NCI-H748 treated with DMSO at 0.1 percent for 48 hours (cell line): ENCODE measurements at regions not wholly inside any gene's neighbourhood (a gene's known extent, or its start where the extent isn't known, plus 50 kb on each side); places are given as distances from the start of the nearest gene placed in this dataset.
A peak's percentile ranks its signal among the peaks of the same experiment; 100 is the strongest.

Source experiments
- DNase-seq: peaks from one replicate; lab custom pipeline; 2025; lab: John Stamatoyannopoulos, UW

DNA sequence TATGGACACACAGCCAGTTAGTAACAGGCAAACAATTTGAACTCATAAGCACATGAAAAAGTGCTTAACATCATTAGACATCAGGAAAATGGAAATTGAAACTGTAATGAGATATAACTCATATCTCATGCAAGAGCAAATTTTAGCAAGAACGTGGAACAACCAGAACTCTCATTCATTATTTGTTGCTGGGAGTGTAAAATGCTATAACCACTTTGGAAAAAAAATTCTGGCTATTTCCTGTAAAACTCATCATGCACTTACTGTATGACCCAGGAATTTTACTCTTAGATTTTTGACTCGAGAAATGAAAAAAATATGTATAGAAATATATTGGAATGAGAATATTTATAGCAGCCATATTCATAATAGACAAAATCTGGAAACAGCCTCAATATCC lies 205.7 kb upstream of the PUM3 start:
- DNase-seq = no peak

DNA sequence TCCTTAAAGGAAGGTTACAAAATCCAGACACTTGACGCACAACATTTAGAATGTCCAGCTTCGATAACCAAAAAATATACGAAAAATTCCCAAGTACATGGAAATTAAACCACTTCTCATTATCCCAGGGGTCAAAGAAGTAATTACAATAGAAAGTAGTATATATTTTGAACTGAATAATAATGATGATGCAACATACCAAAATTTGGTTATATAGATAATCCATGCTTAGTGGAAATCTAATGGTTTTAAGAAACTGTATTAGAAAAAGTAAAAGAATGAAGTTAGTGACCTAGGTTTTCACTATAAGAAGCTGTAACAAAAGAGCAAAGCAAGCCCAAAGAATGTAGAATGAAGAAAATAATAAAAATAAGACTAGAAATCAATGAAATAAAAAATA lies 204.0 kb upstream of the PUM3 start:
- DNase-seq = no peak

DNA sequence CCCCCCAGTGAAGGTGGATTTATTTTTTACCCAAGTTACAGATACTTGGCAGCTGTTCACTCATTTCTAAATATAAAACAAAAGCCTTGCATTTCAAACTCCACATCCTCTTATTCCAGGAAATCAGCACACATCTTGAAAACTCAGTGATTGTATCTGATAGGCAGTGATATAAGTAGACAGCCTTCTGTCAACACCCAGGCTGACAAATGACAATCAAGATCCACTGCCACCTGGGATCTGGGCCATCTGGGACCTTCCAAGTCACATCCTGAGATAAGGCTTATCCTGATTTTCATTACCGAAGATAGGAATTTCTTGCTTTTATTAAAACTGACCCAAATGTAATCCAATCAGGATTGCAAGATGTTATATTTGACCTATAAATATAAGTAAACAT lies 201.3 kb upstream of the PUM3 start:
- DNase-seq = no peak

DNA sequence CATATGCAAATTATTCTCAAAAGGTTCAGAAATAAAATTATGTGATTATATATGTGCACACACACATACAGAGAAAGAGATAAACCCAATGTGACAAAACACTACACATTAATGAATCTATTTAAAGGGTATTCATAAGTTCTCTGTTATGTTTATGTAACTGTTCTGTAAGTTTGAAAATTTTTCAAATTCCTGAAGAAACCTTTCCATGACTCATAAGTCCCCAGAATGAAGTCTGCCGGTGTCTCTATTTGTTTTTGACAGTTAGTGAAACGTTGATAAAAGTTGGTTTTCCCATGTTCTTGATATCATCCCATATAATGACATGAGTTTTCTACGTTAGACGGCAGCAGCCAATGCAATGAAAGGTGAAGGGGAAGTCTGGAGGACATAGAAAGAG lies 199.5 kb upstream of the PUM3 start:
- DNase-seq = no peak

DNA sequence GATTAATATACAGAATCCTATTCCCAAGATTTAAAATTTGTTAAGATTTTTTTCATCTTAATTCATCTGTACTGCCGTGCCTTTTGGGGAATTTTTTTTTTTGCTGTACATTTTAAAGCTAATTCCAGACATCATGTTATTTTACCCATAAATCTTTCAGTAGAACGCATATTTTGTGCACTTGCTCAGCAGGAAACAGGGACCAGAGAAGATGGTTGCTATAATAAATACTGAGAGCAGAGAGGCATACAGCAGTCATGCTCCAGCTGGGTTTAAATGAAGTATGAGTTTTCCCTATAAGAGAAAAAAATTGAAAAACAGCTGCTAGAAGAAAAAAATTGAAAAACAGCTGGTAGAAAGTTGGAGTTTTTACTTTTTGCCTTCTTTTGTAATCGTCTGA lies 196.9 kb upstream of the PUM3 start:
- DNase-seq = no peak

DNA sequence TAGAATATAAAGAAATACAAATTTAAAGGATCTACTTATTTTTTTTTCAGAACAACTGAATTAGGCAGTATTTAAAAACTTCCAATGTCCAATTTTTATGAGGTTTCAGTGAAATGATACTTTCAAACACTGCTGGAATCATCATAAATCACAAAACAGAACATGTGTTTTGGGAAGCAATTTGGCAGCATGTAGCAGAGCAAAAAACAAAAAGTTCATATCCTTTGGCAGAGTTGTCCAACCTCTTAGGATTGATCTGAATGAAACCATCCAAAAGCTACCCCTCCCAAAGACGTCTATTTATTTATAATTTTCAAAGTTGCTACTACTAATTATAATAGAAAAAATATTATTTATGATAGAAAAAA lies 192.4 kb upstream of the PUM3 start:
- DNase-seq = no peak

DNA sequence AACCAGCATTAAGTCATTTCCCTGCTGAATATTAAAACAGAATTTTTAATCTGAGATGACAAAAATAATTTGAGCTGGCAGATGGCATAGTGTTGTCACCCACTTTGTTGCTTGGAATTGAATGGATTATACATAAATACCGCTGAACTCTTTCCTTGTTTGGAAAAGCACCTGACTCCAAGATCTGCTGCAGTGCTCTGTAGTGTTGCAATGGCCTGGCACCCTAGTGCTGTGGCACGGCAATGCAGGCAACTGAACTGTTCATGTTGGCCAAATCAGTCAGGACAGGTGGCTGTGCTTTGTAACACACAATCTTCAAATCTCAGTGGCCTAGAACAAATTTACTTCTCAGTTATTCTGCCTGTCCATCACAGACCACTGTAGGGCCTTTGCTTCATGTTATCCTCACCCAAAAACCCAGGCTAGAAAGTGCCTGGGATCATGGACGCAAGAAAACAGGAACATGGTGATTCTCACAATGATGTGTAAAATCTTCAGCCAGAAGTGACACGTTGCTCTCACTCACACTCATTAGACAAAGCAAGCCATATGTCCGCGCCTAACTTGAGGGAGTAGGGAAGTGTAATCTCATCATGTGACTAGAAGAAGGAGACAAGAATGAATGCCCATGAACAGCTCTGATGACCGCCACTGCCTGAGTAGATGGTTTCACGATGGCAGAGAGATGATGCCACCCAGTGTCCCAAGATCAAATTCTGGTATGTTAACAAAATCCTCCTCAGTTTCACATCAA lies 191.9 kb upstream of the PUM3 start:
- no peak for DNase-seq

DNA sequence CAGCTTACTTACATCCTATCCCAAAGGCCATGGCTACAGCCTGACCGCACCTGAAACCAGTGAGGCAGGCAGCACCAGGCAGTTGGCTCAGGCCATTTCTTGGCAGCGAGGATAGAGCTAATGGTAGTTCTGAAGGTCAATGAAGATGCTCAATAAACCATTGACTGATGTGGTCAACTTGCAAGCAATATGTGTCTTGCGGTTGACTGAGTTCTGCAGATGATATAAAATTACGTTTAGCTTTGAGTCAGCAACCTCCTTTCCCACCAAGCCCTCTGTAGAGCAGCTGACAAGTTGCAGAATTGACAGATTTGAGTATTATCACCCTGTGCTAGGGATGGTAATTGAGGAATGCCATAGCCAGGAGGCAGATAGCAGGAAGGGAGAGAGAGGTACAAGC lies 189.0 kb upstream of the PUM3 start:
- no peak for DNase-seq

DNA sequence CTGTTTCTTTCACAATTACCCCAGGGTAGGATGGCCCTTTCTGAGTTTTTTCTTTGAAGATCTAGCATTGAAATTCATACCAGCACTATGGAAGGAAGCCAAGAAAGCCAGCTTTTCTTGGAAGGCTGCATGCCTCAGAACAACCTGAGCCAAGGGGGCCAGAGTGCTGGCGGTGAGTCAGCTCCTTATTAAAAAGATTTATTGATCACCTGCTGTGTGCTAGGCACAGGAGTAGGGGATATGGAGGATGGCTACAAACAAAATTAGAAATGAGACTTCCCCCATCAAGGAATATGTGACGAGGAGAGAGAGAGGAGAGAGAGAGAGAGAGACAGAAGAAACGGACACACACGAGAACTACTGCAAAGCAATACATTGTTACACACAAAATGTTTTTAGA lies 184.6 kb upstream of the PUM3 start:
- DNase-seq = no peak

DNA sequence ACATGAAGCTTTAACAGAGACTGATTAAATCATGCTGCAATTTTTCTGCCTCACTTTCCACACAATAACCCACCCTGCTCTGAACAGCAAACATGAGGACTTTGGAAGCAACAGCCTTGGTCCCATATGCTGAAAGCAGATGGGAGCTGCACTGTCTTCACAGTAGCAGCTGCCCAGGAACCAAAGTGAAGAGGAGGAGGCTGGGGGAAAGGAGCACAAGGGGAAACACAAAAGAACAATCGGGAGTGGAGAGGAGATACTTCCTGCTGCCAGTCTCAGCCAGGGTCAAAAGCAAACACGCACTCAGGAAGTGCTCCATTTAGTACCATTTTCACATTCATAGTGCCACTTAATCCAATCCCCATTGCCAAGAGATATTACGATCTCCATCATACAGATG lies 183.3 kb upstream of the PUM3 start:
- DNase-seq = peak; percentile 72

DNA sequence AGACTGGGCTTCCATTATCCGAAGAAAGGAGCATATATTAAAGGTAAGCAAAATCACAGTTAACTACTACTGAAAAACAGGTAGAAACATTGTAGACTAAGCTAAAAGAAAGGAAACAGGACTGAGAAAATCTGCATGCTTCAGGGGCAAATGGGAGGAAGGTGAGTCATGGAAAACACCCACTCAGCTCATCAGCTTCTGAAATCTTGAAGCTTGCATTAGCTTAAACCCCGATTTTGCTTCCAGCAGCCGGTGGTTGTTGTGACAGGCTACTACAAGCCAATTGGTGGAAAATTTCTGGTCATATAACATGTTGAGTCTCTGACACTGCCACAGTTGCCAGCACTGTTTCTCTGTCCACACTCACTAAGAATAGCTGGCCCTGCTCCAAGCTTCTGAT lies 179.6 kb upstream of the PUM3 start:
- DNase-seq = no peak

DNA sequence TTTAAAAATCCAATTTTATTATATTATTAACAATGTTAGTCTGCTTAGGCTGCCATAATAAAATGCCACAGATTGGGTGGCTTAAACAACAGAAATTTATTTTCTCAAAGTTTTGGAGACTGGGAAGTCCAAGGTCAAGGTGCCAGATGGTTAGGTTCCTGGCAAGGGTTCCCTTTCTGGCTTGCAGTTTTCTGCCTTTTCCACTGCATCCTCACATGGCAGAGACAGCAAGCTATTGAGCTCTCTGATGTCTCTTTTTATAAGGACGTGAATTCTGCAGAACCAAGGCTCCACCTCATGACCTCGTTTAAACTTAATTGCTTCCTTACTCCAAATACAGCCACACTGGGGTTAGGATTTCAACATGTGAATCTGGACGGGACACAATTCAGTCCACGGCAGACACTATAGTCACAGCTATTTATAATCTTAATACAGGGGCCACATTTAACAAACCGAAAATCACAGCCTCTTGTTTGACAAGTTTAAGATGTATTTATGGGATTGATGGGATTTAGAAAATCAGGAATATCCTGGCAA lies 174.9 kb upstream of the PUM3 start:
- no peak for DNase-seq

DNA sequence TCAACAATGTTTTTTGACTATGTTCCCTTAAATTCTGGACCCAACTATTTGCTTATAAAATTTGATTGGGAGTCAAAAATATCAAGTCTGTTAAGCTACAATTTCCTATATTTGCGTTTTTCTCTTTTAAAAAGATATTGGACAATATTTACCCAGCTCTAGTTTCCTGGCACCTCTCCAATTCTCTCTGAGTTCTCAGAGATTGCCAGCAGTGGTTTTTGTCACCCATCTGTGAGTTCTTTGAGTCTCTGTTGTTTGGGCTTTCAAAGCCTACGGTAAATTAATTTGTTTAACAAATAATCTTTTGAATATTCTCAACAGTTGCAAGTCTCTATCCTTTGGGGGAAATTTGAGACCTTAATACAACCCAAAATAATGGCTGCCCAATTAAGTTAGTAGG lies 174.2 kb upstream of the PUM3 start:
- DNase-seq = peak; percentile 78

DNA sequence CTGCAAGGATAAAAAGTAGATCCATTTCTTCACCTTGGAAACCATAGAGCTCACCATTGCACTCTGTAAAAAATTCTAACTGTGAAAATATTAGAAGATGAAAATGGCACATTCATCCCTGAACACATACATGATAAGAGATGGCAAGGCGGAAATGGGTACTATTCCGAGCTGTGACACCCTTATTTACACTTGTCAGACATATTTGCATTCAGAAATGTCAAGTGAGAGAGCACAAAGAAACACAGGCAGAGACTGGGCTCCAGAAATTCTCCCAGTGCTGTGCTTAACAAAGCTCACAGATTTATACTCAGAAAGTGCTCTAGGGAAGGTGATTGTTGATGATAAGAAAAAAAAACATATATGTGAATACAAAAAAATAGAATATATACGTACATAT lies 170.3 kb upstream of the PUM3 start:
- no peak for DNase-seq

DNA sequence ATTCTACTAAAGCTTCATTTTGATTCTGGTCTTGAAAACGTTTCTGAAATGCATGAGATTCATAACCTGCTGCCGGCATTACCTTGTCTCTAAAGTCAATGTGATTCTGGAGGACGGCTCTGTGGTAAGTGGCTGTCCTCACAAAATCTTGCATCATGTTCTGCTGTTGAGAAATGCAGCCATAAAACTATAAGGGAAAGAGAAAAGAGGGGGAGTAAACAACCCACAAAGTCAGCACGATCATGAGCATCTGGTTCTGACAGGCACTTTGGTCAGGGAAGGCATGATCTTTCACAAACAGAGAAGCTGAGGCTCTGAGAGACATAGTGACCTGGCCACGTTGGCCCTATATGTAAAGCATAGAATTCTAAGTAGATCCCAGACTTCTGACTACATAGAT lies 168.9 kb upstream of the PUM3 start:
- no peak for DNase-seq

DNA sequence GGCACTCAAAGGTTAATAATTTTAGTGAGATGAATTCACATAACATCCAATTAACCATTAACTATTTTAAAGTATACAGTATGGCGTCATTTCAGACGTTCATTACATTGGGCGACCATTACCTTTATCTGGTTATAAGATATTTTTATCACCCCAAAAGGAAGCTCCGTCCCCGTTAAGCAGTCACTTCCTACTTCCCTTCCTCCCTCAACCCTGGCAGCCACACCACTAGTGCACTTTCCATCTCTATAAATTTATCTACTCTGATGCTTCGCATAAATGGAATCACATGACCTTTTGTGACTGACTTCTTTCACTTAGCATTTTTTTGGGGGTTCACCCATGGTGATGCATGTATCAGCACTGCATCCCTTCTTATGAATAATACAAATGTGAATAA lies 168.3 kb upstream of the PUM3 start:
- no peak for DNase-seq

DNA sequence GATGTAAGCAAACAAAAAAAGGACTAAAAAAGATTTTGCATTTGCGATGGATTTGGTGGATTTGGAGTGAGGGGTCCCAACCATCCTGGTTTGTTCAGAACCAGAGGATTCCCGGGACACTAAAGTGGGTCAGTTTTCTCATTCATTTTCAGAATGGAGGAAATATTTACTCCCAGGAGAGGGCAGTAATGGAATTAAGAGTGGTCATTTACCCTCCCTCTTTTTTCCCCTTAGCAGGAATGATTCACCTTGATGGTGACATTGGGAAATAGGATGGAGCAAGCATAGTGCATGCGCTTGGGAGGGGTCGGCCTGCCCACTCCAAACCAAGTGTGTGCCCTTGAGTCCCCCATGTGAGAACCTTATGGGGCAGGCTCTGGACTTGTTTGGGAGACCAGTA lies 164.2 kb upstream of the PUM3 start:
- DNase-seq = no peak

DNA sequence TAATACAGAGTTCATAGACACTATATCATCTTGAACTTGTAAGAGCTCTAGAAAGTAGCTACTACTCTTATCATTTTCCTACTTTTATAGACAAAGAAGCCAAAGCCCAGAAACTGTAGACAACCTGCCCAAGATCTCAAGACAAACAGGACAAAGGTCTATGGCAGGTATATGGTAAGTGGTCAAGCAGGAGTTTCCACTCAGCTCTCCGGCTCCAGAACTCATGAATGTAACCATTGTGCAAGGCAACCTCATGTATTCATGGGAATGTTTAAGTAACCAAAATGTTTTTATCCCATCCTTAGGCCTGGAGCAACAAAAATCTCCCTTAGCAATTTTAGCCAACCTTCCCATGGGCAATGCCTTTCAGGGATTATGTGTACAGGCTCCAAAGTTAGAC lies 163.4 kb upstream of the PUM3 start:
- no peak for DNase-seq

DNA sequence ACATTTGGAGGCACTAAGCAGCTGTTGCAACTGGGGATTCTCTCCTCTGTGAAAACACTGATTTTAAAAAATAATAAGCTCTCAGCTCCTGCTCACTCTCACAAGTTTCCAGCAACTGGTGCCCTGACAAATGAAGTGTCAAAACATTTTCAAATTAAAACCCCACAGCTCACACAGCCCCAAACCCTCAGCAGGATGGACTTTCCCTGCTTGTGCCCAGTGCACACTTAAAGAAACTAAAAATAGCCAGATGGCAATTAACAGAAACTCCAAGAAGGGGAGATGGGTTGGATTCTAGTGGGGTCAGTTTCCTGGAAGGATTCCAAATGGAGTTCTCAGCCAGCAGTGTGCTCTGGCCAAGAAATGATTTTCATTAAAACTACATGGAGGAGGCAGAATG lies 163.0 kb upstream of the PUM3 start:
- no peak for DNase-seq

DNA sequence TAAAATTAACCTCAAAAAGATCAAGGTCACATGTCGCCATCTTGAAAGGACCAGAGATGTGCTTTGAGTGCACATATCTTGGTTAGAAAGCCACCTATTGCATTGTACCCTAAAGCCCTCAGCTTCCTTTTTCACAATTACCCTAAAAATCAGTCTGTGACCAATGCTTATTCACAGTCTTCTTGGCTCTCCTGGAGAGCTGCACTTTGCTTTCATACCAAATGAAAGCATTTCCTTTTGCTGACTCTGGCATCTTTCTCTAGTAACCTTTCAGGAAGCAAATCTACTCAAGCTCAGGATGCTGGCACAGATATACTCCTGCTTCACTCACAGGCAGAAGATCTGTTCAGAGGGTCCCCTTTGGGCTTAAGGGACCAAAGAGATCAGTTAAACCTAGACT lies 160.7 kb upstream of the PUM3 start:
- no peak for DNase-seq

DNA sequence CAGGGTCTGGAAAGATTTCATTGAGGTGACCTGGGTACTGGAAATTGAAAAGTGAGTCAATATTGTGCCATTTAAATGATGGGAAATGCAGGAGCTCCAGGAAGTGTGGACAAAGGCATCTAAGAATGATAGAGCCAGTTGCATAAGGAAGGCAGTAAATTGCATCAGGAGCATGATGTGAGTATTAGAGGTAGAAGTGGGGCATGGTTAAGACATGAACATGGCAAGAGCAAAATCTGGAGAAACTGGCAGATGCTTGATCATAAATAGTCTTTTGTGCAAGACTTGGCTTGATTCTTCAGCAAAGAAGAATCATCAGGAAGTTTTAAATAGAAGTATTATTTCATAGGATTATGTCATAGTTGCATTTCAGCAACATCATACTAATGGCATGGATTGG lies 157.4 kb upstream of the PUM3 start:
- no peak for DNase-seq

DNA sequence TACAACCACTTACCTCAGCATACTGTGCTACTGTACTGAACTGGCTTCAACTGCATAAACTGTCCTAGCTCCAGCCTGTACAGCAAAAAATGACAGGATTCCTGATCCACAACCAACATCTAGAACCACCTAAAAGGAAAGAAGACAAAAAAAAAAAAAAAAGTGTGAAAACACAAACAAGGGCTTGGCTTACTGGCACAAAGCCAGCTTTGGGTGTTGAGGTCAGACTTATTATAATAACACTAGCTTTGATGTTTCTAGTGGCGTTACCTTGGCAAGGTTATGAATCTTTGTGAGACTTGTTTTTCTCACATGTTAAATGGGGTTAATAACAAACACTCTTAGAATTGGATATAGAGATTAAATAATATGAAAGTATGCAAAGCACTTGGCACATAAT lies 148.5 kb upstream of the PUM3 start:
- no peak for DNase-seq

DNA sequence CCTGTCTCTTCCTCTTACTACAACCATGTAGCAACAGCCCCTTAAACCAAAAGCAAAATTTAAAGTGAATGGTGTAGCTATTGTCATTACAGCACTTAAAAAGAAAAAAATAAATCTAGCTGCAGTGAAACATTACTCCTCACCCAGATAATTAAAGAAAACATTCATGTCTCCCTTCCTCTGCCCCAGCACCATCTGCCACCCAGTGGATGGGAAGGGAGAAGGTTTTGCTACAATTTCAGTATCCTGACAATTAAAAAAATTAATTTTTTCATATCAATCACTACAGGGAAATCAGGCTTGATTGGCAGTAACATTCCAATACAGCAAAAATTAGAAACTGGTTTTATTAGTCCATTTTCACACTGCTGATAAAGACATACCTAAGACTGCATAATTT lies 147.4 kb upstream of the PUM3 start:
- no peak for DNase-seq

DNA sequence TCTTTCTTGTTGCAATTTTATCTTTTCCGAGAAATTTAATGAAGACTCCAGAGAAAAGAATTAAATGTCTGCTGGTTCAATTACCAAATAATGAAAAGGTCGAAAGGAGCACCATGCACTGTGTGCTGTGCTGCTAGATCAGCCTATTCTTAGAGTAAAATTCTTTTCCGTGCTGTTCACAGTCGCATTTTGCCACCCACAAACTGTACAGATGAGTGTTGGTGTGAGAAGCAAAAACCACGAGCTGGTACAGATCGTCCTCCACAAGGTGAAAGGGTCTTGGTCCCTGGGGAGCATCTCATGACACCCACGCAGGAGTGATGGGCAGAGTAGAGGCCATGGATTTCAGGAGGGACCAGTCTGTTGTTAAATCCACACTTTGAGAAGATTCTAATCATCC lies 143.8 kb upstream of the PUM3 start:
- DNase-seq = no peak

DNA sequence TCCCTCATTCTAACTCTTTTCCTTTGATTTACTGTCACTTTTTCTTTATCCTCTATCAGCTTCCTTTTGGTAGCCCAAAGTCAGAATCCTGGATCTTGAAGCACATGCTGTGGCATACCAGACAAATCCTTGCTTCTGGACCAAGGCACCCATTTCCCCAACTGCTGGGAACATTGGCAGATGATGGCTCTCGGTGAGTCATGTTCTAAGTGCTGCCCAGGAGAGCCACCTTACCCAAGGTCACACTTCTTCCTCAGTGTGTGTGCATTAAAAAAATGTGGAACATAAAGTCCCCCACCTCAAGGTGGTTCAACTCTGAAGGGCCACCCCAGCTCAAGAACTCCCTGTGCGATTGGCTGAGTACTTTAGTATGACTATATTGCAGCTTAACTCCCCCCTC lies 141.4 kb upstream of the PUM3 start:
- DNase-seq = no peak
